ENCODE measurements at regions not wholly inside any gene's neighbourhood (a gene's known extent, or its start where the extent isn't known, plus 50 kb on each side); places are given as distances from the start of the nearest gene placed in this dataset.

- no peak for TF ChIP-seq TAF1 (IDR thresholded peaks at IDR 0.05; ENCODE audit: low read depth, low read length)
Measured at GRCh38 chr11:112608509-112608908, 347.8 kb upstream of the PLET1 start (continued).

DNA sequence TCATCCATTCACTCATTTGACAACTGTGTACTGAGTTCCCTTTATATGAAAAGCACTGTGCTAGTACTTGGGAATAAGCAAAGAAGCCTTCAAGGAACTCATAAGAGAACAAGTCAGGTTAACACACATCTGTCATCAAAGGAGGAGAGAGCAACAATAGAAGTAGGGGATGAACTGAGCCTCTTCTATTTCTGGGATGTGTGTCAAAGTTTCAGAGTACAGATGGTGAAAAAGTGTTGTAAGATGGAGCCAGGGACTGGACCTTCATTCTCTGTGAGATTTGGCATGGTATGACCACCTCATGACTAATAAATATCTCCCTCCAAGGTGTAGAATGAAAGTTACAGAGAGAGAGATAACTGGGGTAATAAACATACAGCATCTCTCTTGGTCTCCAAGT is 349.8 kb upstream of the PLET1 start:
- Histone ChIP-seq H3K18ac (ENCODE audit: extremely low read depth, low read length) (no peak overlapping the region), H4K5ac (ENCODE audit: insufficient read length, low read depth, low read length) (no peak overlapping the region), H3K4me1 (replicated peaks in 1 of 4; ENCODE audit: control insufficient read depth in 3 of 4, insufficient read depth in 4 of 4, low read length in 3 of 4) (peaks cover 0 to 10% (median 0%) of the 10 kb centered on the region in 4 experiments; a peak in 2 of 7 replicates), H3K4me2 (ENCODE audit: insufficient read depth in 1 of 2, low read depth in 2 of 2, low read length in 2 of 2) (no peak overlapping the region), H3K23ac (ENCODE audit: insufficient read length) (no peak overlapping the region), H3K56ac (replicated peaks; ENCODE audit: insufficient read length, low read depth, low read length) (no peak overlapping the region), H3K14ac (ENCODE audit: insufficient read length) (no peak overlapping the region), H2BK20ac (ENCODE audit: low read length) (no peak overlapping the region), H3K27me3 (replicated peaks in 1 of 4; ENCODE audit: control insufficient read depth in 3 of 4, extremely low read depth in 1 of 4, insufficient read depth in 3 of 4, low read length in 3 of 4) (no peaks in the 10 kb centered on the region; a peak in 1 of 7 replicates), H2BK15ac (ENCODE audit: low read length) (no peak overlapping the region), H2BK120ac (replicated peaks; ENCODE audit: low read depth, low read length) (no peak overlapping the region), H4K20me1 (replicated peaks in 1 of 2; ENCODE audit: control insufficient read depth in 1 of 2, insufficient read depth in 2 of 2, low read length in 2 of 2) (no peaks in the 10 kb centered on the region), H2AK5ac (ENCODE audit: low read depth, low read length) (no peak overlapping the region), H3K9me3 (ENCODE audit: insufficient read depth in 2 of 2, low read depth in 1 of 2, low read length in 1 of 2) (no peaks in the 10 kb centered on the region), H2BK5ac (ENCODE audit: low read depth, low read length) (no peak overlapping the region), H3K79me1 (ENCODE audit: low read depth, low read length) (no peaks in the 10 kb centered on the region), H3K9ac (replicated peaks in 1 of 4; ENCODE audit: extremely low read depth in 1 of 4, low read depth in 3 of 4, low read length in 3 of 4) (no peak overlapping the region), H3K79me2 (ENCODE audit: control insufficient read depth in 1 of 2, insufficient read depth in 2 of 2, low read length in 2 of 2) (no peaks in the 10 kb centered on the region), H2AFZ (ENCODE audit: low read length) (no peak overlapping the region), H3K4me3 (ENCODE audit: extremely low read depth in 1 of 4, insufficient read depth in 2 of 4, low read depth in 3 of 4, low read length in 4 of 4) (no peak overlapping the region), H3K27ac (ENCODE audit: low read depth, low read length) (no peak overlapping the region), H4K8ac (ENCODE audit: extremely low read depth, insufficient read depth, low read length) (no peak overlapping the region), H3K23me2 (ENCODE audit: low read depth, low read length) (no peaks in the 10 kb centered on the region), H3K36me3 (ENCODE audit: control insufficient read depth in 2 of 4, insufficient read depth in 4 of 4, low read length in 3 of 4) (no peaks in the 10 kb centered on the region), H4K91ac (replicated peaks; ENCODE audit: insufficient read length, low read length) (no peak overlapping the region), H3K4ac (replicated peaks; ENCODE audit: insufficient read length, low read depth, low read length) (no peak overlapping the region), H2BK12ac (ENCODE audit: low read depth, low read length) (no peak overlapping the region)
- FAIRE-seq, result no peak
- POLR2A ChIA-PET (ENCODE audit: partially characterized antibody), result no interaction called here
- CTCF ChIA-PET (ENCODE audit: partially characterized antibody), result no interaction called here
- no peak for DNase-seq (ENCODE audit: low read depth in 1 of 2, low spot score in 2 of 2)
- TF ChIP-seq E2F6 (IDR thresholded peaks at IDR 0.05), result no peak
- no peak for TF ChIP-seq KDM1A (IDR thresholded peaks at IDR 0.05; ENCODE audit: borderline replicate concordance, low read length)
- TF ChIP-seq SAP30 (IDR thresholded peaks at IDR 0.05; ENCODE audit: insufficient read depth, insufficient replicate concordance, low read length), result no peak

All from H1 (cell line).